Left ventricle myocardium inferior (tissue), 1 donor: ENCODE measurements at regions not wholly inside any gene's neighbourhood (a gene's known extent, or its start where the extent isn't known, plus 50 kb on each side); places are given as distances from the start of the nearest gene placed in this dataset.

ENCODE experiments used
- DNase-seq: peaks from one replicate; pipeline ENCODE4 v3.0.0-alpha.2; 2020
- H3K27ac ChIP-seq: fragments of 200-600 bp; replicated peaks from 2 replicates; pipeline ENCODE4 v1.8.0; 2021
- H3K27me3 ChIP-seq: fragments of 200-600 bp; 2 replicates; pipeline ENCODE4 v1.8.0; 2021; ENCODE audit warnings: low read depth
- H3K36me3 ChIP-seq: fragments of 200-600 bp; 2 replicates; pipeline ENCODE4 v1.8.0; 2021
- H3K4me1 ChIP-seq: fragments of 200-600 bp; 2 replicates; pipeline ENCODE4 v1.8.0; 2021
- H3K4me3 ChIP-seq: fragments of 200-600 bp; 2 replicates; pipeline ENCODE4 v1.8.0; 2021; ENCODE audit warnings: mild to moderate bottlenecking, moderate library complexity
- H3K9me3 ChIP-seq: fragments of 200-600 bp; replicated peaks from 2 replicates; pipeline ENCODE4 v1.8.0; 2021
- intact Hi-C: fragments of 100-400 bp; cut with micrococcal nuclease; formaldehyde crosslinking; loops from one replicate; pipeline ENCODE4 v1.11.0; 2022
- TF ChIP-seq, protein P1 (sequence below): fragments of 200-600 bp; IDR thresholded peaks from 2 replicates; pipeline ENCODE4 v1.8.0; 2021; ENCODE audit warnings: antibody characterized with exemption, mild to moderate bottlenecking, borderline replicate concordance
- donor health status: DM: no; HTN: yes; CAD: no; lungs with severe emphysema.

DNA sequence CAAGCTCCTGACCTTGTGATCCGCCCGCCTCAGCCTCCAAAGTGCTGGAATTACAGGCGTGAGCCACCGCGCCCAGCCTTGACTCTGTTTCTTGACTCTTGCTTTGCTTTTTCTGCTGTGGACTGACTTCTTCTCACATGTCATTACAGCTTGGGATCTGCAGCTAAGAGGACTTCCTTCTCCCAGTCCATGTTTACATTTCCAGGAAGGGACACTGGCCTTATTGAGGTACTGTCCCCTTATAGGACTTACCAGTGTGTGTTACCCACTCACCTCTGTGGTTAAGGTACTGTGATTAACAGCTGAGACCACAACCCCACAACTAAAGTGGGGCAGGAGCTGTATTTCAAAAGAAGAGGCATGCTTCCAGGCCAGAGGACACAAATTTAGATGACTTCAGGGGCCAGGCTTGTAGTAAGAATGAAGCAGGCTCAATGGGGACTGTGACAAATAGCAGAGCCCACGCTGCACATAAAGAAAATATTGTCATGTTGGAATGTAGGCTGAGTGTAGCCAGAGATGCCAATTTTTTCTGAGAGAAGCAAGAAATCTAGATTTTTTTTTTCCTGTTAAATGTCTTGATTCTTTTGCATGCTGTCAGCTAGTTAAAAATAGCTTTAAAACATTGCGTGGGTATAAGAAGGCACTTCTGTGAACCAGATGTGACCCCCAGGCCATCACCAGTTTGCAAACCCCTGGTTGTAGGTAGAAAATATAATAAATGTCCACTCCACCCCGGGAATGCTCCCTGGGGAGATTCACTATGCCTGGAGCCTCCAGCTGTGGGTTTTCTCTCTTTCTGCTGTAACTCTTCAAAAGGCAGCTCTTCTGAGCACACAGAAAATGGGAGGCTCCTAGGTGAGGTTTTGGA, 75.0 kb downstream of the PTPDC1 start:
- TF ChIP-seq, protein P1, sequence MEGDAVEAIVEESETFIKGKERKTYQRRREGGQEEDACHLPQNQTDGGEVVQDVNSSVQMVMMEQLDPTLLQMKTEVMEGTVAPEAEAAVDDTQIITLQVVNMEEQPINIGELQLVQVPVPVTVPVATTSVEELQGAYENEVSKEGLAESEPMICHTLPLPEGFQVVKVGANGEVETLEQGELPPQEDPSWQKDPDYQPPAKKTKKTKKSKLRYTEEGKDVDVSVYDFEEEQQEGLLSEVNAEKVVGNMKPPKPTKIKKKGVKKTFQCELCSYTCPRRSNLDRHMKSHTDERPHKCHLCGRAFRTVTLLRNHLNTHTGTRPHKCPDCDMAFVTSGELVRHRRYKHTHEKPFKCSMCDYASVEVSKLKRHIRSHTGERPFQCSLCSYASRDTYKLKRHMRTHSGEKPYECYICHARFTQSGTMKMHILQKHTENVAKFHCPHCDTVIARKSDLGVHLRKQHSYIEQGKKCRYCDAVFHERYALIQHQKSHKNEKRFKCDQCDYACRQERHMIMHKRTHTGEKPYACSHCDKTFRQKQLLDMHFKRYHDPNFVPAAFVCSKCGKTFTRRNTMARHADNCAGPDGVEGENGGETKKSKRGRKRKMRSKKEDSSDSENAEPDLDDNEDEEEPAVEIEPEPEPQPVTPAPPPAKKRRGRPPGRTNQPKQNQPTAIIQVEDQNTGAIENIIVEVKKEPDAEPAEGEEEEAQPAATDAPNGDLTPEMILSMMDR, result no peak
- peaks cover 26% of the 10 kb centered on the region for H3K4me1 ChIP-seq
- H3K27ac ChIP-seq, result peak overlapping the region; percentile 45
- H3K9me3 ChIP-seq, result peaks cover 5% of the 10 kb centered on the region
- H3K36me3 ChIP-seq, result no peaks in the 10 kb centered on the region
- intact Hi-C loops, result no loop called here
- H3K4me3 ChIP-seq, result no peak overlapping the region
- H3K27me3 ChIP-seq, result no peaks in the 10 kb centered on the region
- DNase-seq, result no peak

DNA sequence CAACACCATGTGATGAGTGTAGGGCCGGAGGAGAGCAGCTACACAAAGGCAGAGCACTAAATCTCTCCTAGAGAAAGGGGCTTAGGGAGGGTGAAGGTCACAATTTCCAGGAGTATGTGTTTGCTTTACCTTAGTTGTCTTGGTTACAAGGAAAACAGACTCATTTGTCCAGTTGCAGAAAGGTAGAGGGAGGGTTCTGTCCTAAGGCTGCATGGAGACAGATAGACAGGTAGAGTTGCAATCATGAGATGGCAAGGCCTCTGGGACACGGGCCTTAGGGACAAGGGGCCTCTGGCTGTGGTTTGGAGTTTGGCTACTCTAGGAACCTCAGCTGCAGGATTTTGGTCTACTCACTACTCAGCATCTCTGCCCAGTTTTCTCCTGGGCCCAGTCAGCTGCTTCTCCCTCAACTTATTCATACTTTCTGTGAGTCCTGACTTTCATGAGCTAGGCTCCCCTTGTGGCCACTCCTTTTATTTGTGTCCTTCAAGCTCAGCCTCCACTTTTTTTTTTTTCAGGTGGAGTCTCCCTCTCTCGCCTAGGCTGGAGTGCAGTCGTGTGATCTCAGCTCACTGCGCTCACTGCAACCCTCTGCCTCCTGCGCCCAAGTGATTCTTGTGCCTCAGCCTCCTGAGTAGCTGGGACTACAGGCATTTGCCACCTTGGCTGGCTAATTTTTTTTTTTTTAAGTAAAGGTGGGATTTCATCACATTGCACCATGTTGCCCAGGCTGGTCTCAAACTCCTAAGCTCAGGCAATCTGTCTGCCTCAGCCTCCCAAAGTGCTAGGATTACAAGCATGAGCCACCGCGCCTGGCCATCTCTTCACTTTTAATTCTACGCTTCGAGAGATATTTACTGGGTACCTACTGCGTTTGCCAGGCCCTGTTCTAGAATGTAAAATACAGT, 76.6 kb downstream of the PTPDC1 start:
- DNase-seq, result no peak
- Histone ChIP-seq H3K36me3 (no peaks in the 10 kb centered on the region), H3K27me3 (no peaks in the 10 kb centered on the region), H3K9me3 (no peaks in the 10 kb centered on the region), H3K27ac (no peak overlapping the region), H3K4me3 (no peak overlapping the region), H3K4me1 (peaks cover 31% of the 10 kb centered on the region)
- intact Hi-C loops, result no loop called here
- TF ChIP-seq, protein P1, result no peak

DNA sequence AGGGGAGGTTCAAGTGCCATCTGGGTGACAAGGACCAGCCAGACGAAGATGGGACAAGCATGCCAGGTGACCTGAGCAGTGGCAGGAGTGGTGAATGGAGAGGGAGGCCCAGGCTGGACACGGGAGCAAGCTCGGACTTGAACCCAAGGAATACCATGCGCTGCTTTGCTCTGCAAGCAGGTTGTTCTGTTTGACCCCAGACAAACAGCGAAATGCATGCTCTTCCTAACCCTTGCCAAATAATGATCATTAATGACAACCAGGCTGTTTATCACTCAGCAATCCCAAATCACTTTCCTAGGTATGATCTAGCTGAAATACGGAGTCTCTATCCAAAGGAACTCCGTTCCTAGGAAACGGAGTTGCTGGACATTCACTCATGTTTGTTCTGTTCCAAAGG, 77.4 kb downstream of the PTPDC1 start:
- no peaks in the 10 kb centered on the region for H3K36me3 ChIP-seq
- H3K9me3 ChIP-seq, result no peaks in the 10 kb centered on the region
- no peak overlapping the region for H3K27ac ChIP-seq
- no peak overlapping the region for H3K4me3 ChIP-seq
- no peak for DNase-seq
- no peaks in the 10 kb centered on the region for H3K27me3 ChIP-seq
- TF ChIP-seq, protein P1, result no peak
- intact Hi-C loops, result no loop called here
- H3K4me1 ChIP-seq, result peaks cover 25% of the 10 kb centered on the region

DNA sequence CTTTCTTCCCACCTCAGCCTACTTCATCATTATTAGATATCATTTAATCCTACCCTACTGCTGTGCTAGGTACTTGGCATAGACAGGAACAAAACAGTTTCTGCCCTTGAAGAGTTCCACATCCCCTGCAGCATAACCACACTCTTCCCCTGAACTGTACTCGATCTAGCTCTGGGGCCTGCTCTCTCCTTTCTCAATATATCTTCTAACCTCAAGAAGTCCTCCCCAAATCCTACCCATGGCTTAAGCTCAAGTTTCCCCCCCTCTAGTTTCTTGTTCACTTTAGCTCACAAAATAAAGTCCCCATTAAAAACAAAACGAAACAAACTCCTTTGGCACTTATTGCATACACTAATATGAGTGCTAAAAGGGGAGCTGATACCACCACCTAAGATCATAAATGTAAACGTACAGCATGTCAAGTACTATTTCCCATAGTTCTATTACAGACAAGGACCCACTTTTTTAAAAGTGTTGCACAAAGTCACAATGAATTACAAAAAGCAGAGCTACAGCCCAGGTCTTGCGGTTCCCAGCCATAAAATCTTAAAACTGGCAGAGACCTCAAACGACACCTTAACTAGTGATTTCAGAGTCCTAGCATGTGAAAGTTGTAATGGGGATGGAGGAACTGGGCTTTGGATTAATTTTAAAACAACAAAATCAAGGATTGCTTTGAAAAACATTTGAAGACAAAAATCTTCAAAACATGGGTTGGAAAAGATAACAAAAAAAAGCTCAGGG, 80.7 kb downstream of the PTPDC1 start:
- no peaks in the 10 kb centered on the region for H3K36me3 ChIP-seq
- H3K4me3 ChIP-seq, result peak overlapping the region; percentile 91
- H3K27ac ChIP-seq, result peak overlapping the region; percentile 100
- TF ChIP-seq, protein P1, result no peak
- no peak for DNase-seq
- H3K27me3 ChIP-seq, result no peaks in the 10 kb centered on the region
- H3K9me3 ChIP-seq, result no peaks in the 10 kb centered on the region
- peaks cover 30% of the 10 kb centered on the region for H3K4me1 ChIP-seq
- intact Hi-C loops, result no loop called here

DNA sequence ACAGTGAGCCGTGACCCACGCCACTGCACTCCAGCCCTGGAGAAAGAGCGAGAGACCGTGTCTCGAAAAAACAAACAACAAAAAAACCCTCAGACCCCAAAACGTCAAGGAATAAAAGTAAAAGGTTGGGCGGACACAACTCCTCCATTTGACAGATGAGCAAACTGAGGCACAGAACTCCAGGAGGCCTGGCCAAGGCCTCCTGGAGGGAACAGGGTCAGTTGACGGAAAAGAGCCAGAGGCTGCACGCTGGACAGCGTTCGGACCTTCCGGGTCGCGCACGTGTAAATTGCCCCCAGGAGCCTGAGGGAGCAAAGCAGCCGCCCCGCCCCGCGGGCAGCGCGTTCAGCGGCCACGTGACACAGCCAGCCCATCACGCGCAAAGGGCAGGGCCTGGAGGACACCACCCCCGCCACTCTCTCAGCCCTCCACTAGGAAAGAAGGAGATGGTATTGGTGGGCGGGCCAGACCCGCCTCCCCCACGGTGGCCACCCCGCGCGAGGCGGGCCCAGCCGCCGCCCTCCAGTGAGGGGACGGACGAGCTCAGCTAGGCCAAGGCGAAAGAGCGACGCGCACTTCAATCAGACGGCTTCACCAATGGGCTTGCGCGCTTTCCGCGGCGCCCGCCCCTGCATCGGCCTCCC, 81.5 kb downstream of the PTPDC1 start:
- Histone ChIP-seq H3K36me3 (no peaks in the 10 kb centered on the region), H3K9me3 (no peaks in the 10 kb centered on the region), H3K27me3 (no peaks in the 10 kb centered on the region), H3K4me3 (peak overlapping the region; percentile 91), H3K27ac (peak overlapping the region; percentile 100), H3K4me1 (peaks cover 37% of the 10 kb centered on the region)
- TF ChIP-seq, protein P1, result no peak
- peak; percentile 98 for DNase-seq
- intact Hi-C loops, result no loop called here
